ENCODE measurements at regions not wholly inside any gene's neighbourhood (a gene's known extent, or its start where the extent isn't known, plus 50 kb on each side); places are given as distances from the start of the nearest gene placed in this dataset.
"Not testable (repeated sequence)": the region's sequence is repeated elsewhere in the genome, so short reads cannot be mapped to it uniquely, and the experiment has no call there.

- no peak for DNase-seq
Observed at GRCh38 chr6:166877906-166878305, 78.4 kb downstream of the RNASET2 start.

- DNase-seq: no peak
Observed at GRCh38 chr6:166877349-166877748, 79.0 kb downstream of the RNASET2 start.

- no peak for DNase-seq
Observed at GRCh38 chr6:166872531-166873009, 83.8 kb downstream of the RNASET2 start.

DNA sequence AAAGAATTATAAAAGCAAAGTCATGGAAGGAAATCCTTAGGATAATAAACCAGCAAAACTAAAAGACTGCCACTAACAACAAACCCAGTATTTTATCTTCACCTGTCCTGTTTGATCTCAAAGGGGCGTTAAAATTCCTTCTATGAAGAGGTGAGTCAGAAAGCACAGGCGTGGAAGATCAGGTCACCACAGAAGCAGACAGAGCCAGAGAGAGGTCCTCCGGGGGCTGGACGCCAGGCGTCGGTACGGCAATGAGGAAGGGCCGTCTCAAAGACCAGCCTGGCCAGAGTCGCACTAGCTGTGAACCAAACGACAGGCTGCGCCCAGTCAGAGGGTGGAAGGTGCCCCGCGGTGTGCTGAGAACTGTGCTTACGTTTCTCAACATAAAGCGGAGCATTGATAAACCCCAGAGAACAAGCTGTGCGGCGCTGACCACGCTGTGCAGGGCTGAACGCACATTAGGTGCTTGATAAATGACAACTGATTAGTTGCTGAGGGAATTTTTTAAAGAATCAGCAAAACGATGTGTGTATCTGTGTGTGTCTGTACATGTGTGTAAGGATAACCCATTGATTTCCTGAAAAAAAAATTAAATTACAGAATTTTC lies 85.6 kb downstream of the RNASET2 start:
- DNase-seq: no peak

- no peak for DNase-seq
Observed at GRCh38 chr6:166866839-166867637, 89.3 kb downstream of the RNASET2 start.

GRCh38 chr6:166864333-166864732 lies 92.0 kb downstream of the RNASET2 start:
- no peak for DNase-seq

GRCh38 chr6:166862978-166863530 lies 93.3 kb downstream of the RNASET2 start:
- DNase-seq: no peak

- DNase-seq: peak; percentile 26
Observed at GRCh38 chr6:166862287-166862977, 93.9 kb downstream of the RNASET2 start.

DNA sequence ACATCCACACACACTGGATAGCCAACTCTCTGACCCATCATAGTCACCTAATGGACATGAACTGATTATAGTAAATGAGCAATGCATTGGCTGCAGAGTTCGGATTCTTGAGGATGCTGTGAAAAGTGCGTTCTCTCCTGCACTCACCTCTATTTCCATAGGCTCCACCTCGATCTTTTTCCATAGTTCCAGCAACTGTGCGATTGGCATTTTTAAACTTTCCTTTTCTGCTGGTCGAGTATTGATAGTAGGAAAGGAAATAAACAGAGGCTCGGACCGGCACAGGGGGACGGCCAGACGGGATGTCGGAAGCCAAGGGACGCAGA lies 94.4 kb downstream of the RNASET2 start:
- DNase-seq: peak; percentile 26

DNA sequence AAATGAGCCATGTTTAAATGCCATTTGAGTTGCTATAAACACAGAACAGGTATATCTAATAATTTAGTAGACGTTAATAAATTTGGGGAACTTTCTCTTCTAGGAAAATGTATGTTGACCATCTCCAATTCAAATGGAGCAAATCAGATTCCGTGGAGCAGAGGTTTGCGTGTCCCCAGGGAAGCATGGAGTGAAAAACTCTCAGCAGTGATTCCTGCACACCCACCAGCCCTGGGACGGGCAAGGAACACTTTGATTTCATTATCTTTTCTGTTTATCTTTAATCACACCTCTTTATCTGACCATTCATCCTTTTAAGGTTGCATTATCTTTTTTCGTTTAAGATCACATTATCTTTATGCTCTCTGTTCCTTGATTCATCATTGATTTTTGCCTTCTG lies 95.0 kb downstream of the RNASET2 start:
- DNase-seq: no peak

- DNase-seq: no peak
Observed at GRCh38 chr6:166860392-166860791, 96.0 kb downstream of the RNASET2 start.

DNA sequence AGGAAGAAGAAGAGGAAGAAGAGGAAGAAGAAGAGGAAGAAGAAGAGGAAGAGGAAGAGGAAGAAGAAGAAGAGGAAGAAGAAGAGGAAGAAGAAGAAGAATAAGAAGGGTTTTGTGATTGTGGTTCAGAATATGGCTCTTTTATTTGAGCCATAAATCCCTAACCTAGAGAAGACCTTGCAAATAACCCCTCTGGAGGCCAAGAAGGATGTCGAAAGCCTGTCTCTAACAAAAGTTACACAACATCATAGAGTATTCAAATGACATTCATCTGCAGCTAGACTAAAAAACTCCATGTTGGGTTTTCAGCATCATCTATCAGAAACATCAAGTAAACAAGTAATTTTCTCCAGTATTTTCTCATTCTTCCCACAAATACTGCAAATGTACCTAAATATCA lies 100.9 kb downstream of the RNASET2 start:
- no peak for DNase-seq

DNA sequence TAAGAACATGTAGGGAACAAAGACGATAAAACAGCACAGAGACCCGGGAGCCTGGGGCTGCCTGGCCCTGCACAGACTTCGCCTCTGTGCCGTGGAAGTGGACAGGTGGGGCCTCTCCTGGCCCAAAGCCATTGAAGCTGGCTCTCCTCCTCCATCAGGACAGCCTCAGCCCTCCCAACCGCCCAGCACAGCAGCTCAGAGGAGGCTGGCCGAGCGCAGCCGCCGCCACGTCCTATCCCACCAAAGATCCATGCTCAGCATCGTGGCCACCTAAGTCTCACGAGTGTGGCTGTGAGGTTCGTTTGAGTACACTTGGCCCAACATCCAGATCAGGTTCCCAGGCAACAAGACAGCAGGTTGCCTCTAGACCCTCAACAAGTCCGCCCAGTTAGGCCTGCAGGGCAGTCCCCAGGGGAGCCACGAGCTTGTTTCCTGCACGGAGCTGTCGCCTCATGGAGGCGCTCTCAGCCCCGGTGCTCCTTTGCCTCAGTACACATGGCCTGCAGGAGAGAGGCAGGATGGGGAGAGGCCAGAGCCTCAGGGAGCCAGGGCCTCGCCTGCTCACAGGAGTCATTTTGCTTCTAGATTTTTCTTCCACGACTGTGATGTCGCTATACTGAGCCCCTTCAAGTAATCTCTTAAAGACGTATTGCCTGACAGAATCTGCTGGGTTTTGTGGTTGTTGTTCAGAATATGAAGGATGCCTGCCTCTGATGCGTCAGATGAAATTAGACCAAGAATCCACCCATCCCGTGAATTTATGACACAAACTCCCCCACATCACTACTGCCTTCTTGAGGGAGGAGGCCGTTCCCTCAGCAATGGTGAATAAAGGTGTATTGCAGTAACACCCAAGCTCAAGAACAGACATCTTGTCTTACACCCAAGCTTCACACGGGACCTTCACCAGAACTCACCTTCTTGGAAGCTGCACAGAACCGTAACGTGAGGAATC lies 102.7 kb downstream of the RNASET2 start:
- DNase-seq: no peak

- no peak for DNase-seq
Observed at GRCh38 chr6:166852451-166852975, 103.8 kb downstream of the RNASET2 start.

DNA sequence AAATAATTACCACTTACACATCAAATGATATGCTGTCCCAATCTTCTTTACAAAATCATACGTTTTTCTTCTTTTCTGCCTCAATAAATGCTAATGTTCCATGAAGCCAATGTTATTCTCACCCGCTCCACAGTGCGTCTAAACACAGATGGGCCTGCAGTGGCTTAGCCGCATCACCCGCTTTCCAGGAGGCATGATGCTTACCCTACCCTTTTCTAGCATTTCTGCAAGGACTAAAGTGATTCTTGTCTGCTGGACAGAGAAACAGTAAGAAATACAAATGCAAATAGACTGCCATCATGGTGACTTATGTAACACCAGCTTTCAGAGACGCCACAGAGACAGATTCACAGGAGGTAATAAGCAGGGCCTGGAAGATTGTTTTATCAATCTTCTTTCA lies 104.4 kb downstream of the RNASET2 start:
- no peak for DNase-seq

- no peak for DNase-seq
Observed at GRCh38 chr6:166851426-166851825, 104.9 kb downstream of the RNASET2 start.

DNA sequence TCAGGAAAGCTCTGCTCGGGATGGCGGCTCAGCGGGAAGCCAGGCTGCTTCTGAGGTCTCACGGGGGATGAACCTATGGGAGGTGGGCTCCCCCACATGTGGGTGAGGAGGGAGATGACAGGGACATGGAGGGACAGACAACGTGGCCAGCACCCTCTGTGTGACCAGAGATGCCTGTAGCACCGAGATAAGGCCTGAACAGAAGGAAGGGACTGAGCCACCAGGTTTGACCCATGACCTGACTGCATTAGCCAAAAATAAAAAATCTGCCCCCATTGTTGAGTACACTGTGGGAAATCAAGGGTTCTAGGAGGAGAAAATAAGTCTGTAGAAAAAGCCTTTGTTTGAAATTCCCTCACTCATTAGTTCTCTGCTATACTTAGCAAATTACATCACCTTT lies 105.7 kb downstream of the RNASET2 start:
- no peak for DNase-seq

- no peak for DNase-seq
Observed at GRCh38 chr6:166849749-166850183, 106.6 kb downstream of the RNASET2 start.

DNA sequence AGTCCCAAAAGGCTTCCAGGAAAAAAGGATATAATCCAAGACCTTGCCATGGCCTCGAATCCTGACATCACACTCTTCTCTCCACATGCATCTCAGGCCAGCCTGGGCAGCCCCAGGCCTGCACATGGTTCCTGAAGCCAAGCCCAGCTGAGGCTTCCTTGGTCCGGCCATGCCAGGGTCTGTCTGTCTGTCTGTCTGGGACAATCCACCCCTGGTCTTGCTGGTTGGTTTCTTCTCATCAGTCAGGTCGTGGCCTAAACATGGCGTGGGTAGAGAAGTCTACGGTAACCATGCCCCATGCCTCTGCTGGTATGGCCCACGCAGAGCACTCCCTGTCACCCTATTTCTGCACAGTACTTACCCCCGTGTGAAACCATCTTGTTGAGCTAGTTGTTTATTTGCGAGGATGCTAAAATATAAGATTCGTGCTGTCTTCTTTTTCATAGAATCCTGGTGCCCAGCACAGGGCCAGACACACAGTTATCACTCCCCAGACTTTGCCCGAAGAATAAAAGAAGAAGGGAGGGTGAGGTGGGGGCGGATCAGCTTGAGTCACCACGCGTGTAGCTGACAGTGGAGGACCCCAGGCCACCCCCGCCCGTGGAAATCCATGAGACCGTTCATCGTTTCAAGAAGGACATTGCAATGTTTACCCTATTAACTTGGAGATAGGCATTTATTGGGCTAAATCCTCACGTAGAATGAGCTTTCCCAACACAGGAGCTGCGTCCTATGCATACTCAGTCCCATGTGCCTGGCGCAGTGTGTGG lies 107.2 kb downstream of the RNASET2 start:
- DNase-seq: no peak

- not testable (repeated sequence) for DNase-seq
Observed at GRCh38 chr6:166846446-166847142, 109.8 kb downstream of the RNASET2 start.

DNA sequence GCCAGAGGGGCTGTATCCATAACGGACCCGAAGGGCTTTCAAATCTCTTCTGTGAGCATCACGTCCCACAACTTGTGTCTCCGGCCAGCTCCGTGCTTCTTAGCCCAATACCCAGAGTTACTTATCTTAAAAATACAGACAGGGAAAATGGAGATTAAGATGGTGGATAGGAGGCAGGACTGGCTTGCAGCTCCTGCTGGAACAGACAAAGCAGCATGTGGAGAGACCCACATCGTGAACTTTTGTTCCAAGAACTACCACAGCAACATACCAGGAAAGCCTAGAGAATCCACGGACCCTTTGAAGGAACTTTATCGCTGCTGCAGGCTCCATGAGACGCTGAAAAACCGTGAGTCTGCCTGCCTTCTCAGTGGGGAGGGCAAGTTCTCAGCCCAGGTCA lies 113.7 kb downstream of the RNASET2 start:
- DNase-seq: no peak

All from NCI-H510A treated with DMSO at 0.1 percent for 48 hours (cell line).